Stimulated activated CD4-positive, alpha-beta T cell treated with anti-CD3 and anti-CD28 coated beads, Interleukin-12 subunit alpha, Interleukin-12 subunit beta, amount 100 ng/mL, for 24 hours (primary cell): ENCODE measurements at regions not wholly inside any gene's neighbourhood (a gene's known extent, or its start where the extent isn't known, plus 50 kb on each side); places are given as distances from the start of the nearest gene placed in this dataset.

Source experiments
- DNase-seq, 2 experiments: peaks; one replicate each; pipeline ENCODE4 v3.0.0-alpha.2; 2020; ENCODE audit warnings: low read depth in 2 of 2

DNA sequence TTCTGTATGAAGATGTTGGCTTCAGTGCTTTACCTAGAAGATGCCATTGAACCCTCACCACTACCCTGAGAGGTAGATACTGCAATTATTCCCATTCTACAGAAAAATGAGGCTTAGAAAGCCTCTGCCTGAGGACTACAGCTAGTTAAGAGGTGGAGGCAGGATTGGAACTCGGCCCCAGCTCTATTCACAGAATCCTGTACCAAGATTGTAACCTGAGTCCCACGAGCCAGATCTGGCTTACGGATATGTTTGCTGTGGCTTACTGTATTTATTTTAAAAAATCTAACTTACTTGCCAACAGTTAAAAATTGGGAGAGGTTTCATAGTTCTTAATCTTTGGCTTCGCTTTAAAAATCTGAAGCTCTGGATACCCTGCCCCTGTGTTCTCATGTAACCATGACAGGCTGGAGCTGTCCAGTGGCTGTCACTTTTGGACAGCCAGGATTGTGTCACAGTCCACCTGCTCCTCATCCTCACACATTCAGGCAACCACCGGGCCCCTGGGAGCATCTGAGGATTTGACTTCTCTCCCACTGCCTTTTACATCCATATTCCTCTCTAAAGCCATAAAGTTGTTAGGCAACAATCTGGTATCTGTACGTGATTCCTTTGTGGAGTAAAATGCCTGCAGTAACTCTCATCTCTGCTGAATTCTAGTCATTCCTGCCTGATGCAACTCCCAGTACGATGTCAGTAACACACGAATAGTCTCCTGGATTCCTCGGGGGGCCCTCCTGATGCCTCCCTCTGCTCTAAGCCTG lies 160.8 kb upstream of the SERP2 start:
- no peak for DNase-seq

DNA sequence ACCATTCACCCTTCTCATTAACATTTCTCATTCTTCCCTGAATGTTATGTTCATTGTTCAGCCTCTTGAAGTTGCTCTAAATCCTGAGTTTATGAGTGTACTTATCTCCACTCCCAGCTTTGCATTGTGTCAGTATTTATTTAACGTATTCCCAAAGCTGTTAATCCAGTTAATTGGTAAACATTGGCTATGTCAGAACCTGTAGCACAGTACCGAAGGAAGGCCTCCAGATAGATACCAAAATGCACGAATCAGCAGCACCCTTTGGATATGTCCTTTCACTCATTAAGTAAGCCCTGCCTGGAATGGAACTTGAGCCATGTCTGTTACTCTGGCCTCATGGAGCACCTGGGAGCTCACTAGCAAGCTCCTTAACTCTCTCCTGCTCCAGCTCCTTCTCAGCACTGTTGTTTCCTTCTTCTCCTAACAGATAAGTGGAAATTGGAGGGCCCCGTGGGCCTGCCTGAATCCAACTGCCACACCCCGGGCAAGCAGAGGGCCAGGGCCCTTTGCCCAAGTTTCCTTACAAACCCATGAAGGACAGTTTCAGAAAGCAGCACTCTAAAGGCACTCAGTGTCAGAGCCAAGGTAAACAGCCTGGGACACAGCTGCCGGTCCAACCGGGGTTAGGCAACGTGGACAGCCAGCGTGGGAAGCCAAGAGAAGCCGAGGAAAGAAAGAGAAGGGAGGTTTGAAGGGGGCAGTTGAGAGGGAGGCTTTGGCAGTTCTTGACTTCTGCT lies 155.0 kb upstream of the SERP2 start:
- DNase-seq = no peak

DNA sequence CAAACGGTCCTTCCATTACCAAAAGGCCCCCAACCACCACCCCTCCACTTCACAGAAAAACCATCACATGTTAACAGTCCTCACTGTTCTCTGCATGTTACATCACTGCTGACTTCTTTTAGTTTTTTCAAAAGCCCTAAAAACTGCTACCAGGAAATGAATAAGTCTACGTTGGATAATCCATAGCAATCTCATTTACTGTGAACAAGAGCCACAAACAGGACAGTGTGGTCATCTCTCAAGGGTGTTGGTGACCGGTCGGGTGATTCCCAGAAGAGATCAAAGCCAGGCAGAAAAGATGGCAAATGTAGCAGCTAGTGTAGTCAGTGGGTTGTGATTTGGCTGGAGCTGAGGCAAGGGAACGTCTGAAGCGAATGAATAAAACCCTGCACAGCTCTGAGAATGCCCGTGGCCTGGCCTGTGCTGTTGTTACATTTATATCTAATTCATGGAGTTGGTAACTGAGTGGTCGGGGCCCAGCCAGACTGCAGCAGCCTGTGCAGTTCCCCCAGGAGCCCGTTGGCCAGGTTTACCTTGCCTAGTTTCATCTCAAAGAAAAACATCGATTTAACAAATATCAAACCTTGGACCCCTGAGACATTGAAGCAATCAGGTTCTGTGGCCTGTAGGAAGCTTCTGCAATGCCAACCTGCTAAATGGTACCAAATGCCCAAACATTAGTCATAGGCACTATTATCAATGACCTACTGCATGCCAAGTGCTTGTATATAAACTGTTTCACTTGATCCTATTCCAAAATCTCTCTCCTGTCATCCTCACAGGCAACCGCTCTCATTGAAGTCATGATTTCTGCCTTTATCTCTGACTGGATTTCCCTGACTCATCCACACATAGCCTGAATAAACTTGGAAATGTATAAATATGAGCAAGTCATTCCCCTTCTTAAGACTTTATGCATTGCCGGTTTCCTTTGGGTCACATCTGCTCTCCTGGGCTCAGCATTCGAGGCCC lies 153.8 kb upstream of the SERP2 start:
- no peak for DNase-seq

DNA sequence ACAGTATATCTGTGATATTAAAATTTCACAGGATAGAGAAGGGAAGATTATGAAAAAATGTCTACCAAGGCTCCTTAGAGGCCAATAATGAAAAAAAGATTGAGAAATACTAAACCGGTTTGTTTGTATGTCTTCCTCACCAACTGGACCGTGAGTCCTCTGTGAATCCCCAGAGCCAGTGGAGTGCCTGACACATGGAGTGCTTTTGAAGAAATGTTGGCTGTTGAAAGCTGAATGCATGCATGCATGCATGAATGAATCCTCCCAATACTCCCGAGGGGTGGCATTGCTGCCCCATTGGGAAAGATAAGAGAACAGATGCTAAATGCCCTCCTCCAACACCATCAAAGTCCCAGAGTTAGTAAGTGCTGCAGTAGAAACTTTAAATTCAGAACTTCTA lies 152.7 kb upstream of the SERP2 start:
- no peak for DNase-seq

DNA sequence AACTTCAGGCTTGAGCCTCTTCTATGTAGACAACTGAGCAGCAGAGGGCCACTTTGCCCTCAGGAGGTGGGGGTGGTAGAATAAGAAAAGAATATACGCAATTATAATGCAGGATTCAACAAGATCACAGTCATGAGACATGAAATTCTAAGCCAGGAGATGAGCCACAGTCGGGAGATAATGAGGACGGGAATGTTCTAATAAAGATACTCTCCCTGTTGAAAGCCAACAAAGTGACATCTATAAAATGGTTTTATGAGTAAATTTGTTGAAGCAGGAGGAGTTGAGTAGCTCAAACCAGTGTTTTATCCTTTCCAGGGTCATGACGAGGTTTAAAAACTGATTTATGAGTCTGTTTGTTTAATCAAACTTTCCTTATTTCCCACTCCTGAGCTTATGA lies 152.0 kb upstream of the SERP2 start:
- DNase-seq = no peak

DNA sequence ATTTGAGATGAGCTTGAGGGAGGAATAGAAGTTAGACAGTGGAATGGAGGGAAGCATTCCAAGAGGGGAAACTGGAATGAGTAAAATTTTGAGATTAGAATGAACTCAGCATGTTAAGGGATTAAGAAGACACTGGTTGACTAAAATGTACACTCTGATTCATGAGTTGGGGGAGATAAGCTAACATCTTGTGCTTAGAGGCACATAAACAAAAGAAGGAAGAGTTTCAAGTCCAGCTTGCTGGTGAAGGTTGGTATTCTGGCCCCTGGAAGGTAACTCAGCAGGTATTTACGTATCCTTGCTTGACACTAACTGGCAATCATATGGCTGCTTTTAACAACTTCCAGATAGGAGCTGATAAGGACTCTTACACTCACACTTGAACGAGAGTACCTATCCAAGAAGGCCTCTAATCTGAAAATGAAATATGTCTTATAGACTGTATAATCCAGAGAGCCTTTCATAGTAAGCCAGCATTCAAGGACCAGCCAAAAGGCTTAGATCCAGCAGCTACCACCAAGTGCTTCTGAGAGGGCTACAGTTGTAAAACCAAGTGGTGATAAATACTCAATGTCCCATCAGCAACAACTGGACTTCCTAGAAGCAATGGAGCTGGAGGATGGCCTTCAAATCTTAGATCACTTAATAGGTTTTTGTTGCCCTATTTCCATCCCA lies 149.7 kb upstream of the SERP2 start:
- no peak for DNase-seq

DNA sequence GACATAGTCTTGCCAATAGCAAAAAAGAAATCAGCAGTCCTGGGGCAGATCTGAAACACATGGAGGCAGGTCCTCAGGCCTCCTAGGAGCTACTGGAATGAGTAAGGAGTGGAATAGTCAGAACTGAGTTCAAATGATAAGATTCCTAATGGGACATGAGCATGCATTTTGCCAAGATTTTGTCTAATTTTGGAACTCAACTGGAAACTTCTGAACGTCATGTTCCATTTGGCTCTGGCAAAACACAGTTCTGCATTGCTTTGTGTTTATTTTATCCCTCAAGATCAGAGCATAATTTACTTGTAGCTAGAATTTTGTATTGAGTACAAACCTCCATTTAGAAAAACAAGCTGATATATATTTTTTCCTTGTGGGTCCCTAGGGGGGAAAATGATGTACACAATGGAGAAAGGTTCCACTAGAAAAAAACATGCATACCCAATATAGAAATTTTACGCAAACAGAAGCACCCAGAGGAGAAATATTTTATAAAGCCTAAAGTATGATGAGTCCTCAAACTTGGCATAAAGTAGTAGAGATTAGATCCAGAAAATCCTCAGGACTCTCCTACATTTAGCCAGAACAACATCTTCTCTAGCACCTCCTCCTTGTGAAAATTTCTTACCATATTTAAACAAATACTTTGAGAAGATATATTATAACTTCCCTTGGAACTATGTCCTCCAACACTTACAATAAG lies 149.0 kb upstream of the SERP2 start:
- DNase-seq = no peak

DNA sequence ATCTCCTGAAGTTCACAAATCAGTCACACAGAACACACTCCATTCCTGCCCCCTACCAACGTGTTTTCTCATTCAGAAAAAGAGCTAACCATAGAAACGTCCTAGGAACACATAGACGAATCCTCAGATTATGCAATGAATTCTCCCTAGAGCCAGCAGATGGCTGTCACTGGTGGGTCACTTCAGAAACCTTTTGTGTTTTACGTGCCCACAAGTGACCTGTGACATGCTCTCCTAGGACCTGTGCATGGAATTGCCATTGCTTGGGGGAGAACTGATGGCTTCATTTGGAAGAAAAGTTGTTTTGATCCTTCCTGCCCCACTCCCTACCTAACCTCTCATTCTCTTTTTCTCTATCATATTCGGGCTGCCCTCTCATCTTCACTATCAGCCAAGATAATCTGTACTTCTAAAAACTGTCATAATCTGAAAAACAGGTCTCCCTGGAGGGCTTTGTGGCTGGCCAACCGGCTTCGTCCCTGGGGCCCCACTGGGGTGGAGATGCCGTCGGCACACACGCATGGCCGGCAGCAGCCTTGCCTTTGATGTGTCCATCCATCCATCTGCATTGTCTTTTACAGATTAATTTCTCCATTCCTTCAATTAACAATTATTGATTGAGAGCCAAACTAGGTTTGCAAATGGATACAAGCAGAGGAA lies 144.1 kb upstream of the SERP2 start:
- DNase-seq = no peak

DNA sequence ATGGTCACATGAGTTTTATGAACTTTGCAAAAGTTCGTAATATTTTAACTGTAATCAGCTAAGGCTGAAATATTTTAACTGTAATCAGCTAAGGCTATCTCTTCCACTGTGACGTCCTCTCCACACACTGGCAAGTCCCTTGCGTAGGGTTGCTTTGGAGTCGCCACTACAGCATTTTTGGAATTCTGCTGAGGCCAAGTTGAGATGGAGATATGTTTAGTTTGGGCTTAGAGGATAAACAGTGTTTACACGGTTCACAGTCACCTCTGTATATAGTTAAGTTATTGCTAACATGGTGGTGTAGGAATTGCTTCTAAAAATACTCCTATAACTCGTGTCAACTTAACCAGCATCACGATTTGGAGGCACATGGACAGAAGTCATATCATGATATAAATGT lies 143.6 kb upstream of the SERP2 start:
- no peak for DNase-seq

DNA sequence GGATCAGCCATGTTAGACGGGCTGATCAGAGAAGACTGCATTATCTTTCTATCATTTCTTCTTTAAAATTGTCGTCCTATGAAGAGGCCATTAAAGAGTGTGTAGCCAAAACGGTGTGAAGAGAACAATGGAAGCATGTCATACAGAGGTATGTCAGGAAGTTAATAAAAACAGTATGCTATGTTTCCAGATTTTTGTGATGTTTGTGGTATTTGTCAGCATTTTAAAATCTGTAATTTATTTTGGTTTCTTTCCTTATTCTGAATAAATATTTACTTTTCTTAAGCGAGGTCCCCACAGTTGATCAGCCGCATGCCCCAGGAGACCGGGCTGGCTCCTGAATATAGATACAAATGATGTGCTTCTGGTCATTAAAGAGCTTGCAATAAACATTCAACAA lies 142.9 kb upstream of the SERP2 start:
- DNase-seq = no peak

DNA sequence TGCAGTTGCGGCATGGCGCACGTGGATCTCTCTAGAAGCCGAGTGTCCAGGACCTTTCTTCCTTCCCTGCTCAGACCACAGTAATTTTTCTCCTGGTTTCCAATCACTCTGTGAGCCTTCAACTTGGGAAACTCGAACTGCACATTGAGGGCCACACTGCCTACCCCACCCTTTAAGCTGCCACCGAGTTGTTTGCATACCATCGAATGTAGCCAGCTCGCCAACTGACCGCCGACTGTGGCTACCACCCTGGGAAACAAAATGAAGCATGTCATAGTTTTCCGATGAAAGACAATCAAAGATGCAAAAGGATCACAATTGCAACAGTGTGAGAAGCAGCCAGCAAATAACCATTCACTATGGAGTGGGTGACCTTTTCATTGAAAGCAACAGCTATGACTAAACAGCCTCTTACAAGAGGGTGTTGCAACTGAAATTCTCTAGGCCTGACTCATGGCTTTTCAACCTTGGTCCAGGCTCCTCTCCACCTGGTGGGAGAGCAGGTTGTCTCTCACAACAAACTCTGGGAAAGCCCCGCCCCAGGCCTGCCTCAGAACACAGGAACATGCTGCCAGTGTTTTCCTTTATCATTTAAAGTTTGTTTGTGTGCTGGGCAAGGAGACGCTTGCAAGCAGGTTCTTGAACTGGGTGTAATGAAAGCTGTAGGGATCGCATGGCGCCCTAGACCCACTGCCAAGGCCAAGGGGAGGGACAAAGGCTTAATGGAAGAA lies 141.7 kb upstream of the SERP2 start:
- DNase-seq = no peak

DNA sequence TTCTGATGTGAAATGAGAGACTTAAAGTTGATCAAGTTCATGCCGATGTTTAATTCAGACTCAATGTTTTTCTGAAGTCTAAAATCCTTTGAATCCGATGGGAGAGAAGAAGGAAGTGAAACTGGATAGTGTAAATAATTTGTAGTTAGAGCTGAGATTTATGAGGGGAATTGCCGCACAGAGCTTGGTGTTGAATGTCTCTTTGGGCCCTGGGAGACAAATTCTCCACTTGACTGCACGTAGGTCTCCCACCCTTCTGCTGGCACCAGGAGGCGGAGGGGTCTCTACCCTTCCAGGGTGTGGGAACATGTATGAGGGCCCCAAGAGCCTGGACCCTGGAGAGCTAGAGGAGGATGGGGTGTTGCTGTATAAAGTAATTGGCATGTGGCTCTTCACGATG lies 140.8 kb upstream of the SERP2 start:
- no peak for DNase-seq

DNA sequence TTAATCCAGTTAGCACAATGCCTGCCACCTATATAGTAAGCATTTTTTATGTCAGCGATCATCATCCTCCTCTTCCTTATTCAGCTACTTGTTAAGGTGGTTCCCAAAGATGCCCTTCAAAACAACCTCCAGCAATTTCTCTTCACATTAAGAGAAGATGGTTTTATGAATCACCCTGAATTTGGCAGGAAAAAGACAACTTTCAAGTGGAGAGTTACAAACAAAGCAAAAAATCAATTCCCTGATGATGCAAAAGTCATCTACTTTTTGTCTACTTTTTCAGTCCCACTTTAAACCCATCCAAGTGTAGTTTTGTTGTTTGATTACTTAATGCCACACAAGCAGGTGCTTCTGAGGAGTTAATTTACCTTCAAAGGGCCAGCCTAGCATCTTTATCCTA lies 139.1 kb upstream of the SERP2 start:
- no peak for DNase-seq

DNA sequence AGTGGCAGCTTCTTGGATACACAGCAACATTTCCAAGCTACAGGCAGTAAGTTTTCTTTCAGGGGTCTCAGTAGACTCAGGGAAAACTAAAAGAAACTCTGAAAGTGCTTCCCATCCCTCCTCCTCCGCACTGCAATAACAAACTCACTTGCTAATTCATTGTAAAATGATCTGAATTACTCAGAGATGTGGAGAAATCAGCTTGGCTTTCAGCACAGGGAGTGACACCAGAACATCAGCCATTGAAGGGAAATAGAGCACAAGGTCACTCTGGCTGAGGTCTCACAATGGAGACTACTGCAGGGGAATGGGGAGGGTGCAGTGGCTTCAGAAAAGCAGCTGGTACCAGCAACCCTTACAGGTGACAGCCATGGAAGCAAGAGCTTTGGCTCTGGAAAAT lies 137.3 kb upstream of the SERP2 start:
- no peak for DNase-seq

DNA sequence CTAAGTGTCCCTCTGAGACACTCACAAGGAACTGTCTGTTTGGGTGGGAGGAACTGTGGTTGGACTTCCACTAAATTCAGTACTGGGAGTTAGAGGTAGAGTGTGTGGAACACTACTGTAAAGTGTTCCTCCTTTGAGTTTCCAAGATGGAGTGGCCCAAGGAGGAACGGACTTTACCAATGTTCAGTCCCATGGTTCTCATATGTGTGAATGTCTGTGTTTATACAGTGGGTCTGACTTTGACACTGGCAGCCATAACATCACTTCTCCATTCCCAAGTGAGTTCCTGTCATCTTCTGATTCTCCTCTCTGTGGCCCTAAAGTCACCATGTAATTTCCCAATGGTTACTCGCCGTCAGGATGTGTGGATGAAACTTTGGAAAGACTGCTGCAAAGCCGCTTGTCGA lies 136.8 kb upstream of the SERP2 start:
- DNase-seq = no peak

DNA sequence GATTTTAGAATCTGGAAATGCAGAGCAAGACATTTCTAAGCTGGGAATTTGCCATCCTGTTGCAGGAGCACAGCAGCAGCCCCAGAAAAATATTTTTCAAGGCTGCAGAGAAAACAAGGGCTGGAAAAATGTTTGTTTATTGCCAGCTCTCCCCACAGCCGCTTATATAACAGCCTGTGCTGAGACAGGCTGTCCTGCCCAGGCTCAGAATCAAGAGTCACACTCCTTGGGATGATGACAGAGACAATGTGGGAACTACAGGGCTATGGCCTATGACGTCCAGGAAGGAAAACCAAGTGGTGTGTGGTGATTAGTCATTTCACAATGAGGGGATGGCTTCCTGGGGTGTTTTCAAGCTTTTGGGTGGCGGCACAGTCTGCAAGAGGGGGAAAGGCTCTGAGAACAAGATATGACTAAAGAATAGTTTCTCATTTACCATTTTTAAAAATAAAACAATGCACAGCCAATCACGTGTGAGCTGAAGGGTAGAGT lies 136.3 kb upstream of the SERP2 start:
- peak in 1 of 2 experiments; percentile 6 for DNase-seq

DNA sequence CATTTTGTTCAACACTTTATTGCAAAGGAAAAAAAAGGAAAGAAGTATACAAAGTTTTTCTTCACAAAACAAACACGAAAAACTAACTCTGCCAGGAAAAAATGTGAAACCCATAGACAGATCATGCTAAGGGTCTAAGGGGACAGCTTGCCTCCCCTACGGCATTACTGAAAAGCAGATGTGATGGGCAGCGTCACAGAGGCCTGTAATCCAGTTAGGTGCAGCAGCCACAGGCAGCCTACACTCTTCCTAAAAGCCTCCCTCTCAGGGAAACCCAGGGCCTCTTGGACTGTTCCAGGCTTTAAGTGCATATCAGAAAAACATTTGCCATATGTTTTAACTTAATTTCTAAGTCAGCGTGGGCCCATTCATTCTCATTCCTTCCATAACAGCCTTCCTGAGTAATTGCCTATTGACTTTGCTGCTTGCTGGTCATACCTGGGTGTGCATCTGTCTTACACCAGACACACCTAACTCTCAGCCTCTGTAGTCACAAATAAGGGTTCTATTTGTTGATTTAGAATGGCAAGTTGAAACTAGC lies 135.7 kb upstream of the SERP2 start:
- DNase-seq = no peak

DNA sequence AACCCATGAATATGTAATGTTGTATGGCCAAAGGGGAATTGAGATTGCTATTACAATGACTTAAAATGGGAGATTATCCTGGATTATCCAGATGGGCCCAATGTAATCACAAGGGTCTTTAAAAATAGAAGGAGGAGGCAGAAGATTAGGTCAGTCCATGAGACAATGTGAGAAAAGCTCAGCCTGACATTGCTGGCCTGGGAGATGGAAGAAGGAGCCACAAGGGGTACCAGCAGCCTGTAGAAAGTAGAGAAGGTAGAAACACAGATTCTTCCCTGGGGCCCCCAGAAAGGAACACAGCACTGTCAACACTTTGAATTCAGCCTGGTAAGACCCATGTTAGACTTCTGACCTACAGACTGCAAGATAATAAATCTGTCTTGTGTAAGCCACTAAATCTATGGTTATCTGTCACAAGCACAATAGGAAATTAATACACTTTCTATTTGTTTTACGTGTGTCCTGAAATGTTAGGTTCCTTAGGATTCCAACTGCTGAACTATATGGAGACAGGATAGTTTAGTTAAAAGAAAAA lies 132.9 kb upstream of the SERP2 start:
- DNase-seq = no peak

DNA sequence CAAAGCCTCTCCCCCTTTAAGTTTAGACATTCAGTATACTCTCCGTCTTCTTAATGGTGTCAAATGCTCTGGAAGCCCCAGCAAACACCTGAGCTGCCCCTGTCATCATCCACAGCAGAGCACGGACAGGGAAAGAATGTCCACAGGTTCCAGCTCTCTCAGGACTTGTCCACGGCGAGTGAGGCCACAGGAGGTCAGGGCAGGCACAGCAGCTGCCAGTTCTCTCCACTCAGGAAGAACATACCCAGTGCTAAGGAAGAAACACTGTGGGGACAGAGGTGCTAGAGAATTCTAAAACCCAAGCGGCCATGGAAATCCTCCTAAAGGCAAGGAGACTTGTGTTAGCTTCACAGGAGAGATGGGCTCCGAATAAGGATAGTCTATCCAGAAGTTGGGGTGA lies 132.0 kb upstream of the SERP2 start:
- no peak for DNase-seq
